Transverse colon (tissue), 4 donors: ENCODE measurements at regions not wholly inside any gene's neighbourhood (a gene's known extent, or its start where the extent isn't known, plus 50 kb on each side); places are given as distances from the start of the nearest gene placed in this dataset.

ENCODE experiments used
- DNase-seq: peaks from one replicate; pipeline ENCODE4 v3.0.0-alpha.2; 2019
- H3K27ac ChIP-seq, 4 donors: fragments of 200-600 bp; sonication (generic); 2 replicates each; pipeline ENCODE4 v1.5.1; 2016 to 2018; ENCODE audit warnings: inconsistent platforms in 4 of 4
- H3K27me3 ChIP-seq: fragments of 200-600 bp; sonication (generic); 2 replicates; pipeline ENCODE4 v1.5.1; 2017; ENCODE audit warnings: inconsistent platforms
- H3K36me3 ChIP-seq, 4 donors: fragments of 200-600 bp; sonication (generic); 2 replicates each; pipeline ENCODE4 v1.5.1; 2017 to 2019; ENCODE audit warnings: inconsistent platforms in 4 of 4
- H3K4me1 ChIP-seq, 4 donors: fragments of 200-600 bp; sonication (generic); 2 replicates each; pipeline ENCODE4 v1.5.1; 2017 to 2020; ENCODE audit warnings: inconsistent platforms in 4 of 4
- H3K4me3 ChIP-seq, 4 donors: fragments of 200-600 bp; sonication (generic); 1 replicate in 1 of 4; 2 replicates in 3 of 4; pipeline versions ENCODE4 v1.5.1 to v1.6.1; 2017 to 2019; ENCODE audit warnings: inconsistent platforms in 4 of 4
- H3K9me3 ChIP-seq, 2 donors: fragments of 200-600 bp; sonication (generic); 2 replicates each; pipeline ENCODE4 v1.5.1; 2017 to 2019; ENCODE audit warnings: inconsistent platforms in 2 of 2
- CTCF ChIP-seq, 5 experiments: fragments of 200-600 bp in 3 of 5; fragments of 450-650 bp in 2 of 5; sonication (generic) in 3 of 5; IDR thresholded peaks; 1 replicate in 2 of 5; 2 replicates in 3 of 5; pipeline ENCODE4 v1.5.1; 2016 to 2017; ENCODE audit warnings: antibody characterized with exemption in 5 of 5, inconsistent platforms in 3 of 5, mild to moderate bottlenecking in 2 of 5, moderate library complexity in 1 of 5
- EP300 ChIP-seq: sonication (generic); formaldehyde crosslinking; IDR thresholded peaks from one replicate; pipeline ENCODE4 v1.6.1; 2017; ENCODE audit warnings: antibody characterized with exemption, low read depth
- POLR2A ChIP-seq: fragments of 450-650 bp; IDR thresholded peaks from one replicate; pipeline ENCODE4 v1.6.1; 2016; ENCODE audit warnings: antibody characterized with exemption, mild to moderate bottlenecking, moderate library complexity
- POLR2AphosphoS5 ChIP-seq, 3 donors: sonication (generic); formaldehyde crosslinking; IDR thresholded peaks; one replicate each; pipeline ENCODE4 v1.6.1; 2016; ENCODE audit warnings: antibody characterized with exemption in 3 of 3
- WGBS, 2 donors: methylation state at CpG; one replicate each; pipeline ENCODE4 v1.1.5; 2018; ENCODE audit warnings: low coverage in 1 of 2; 5-methylcytosine and 5-hydroxymethylcytosine counted together
- in situ Hi-C, 4 donors: fragments of 200-750 bp; cut with MboI; loops; one replicate each; pipeline versions ENCODE4 v1.15.0 to v1.15.1; 2017; ENCODE audit warnings: low sequenced_read_pairs in 3 of 4, low pct_ligation_motif_present in 1 of 4, low pct_unique_long_range_greater_than_20kb in 1 of 4
- intact Hi-C: fragments of 100-400 bp; cut with DNase I; formaldehyde crosslinking; loops from one replicate; pipeline ENCODE4 v1.15.1; 2023; ENCODE audit warnings: low total_unique reads

- no peak for DNase-seq
- WGBS, 2 donors: 95% methylated on average over 5 of the region's 5 CpGs; no CpG with 5 or more reads in 1 of the 2 donors
Measured at GRCh38 chr2:217611626-217612127, 391.1 kb downstream of the TNS1 start.

GRCh38 chr2:217611056-217611455, 391.7 kb downstream of the TNS1 start:
- in situ Hi-C loops (no loop called here), intact Hi-C loops (no loop called here)
- DNase-seq: no peak
- H3K4me1 ChIP-seq: no peaks in the 10 kb centered on the region
- no peak overlapping the region for H3K4me3 ChIP-seq
- WGBS, 2 donors: 82% methylated on average over 4 of the region's 4 CpGs; no CpG with 5 or more reads in 1 of the 2 donors
- TF ChIP-seq CTCF (IDR thresholded peaks at IDR 0.05) (no peak), POLR2A (no peak), POLR2AphosphoS5 (IDR thresholded peaks at IDR 0.05) (no peak), EP300 (no peak)
- H3K36me3 ChIP-seq: no peaks in the 10 kb centered on the region
- H3K27me3 ChIP-seq: no peaks in the 10 kb centered on the region
- no peak overlapping the region for H3K27ac ChIP-seq
- H3K9me3 ChIP-seq: no peaks in the 10 kb centered on the region

More at GRCh38 chr2:217611626-217612127, 391.1 kb downstream of the TNS1 start:
- TF ChIP-seq POLR2A: no peak
- no peak for TF ChIP-seq POLR2AphosphoS5 (IDR thresholded peaks at IDR 0.05)
- TF ChIP-seq EP300: no peak
- no peak for TF ChIP-seq CTCF (IDR thresholded peaks at IDR 0.05)
- Histone ChIP-seq H3K27ac (no peak overlapping the region), H3K36me3 (no peaks in the 10 kb centered on the region), H3K27me3 (no peaks in the 10 kb centered on the region), H3K9me3 (no peaks in the 10 kb centered on the region), H3K4me3 (no peak overlapping the region), H3K4me1 (no peaks in the 10 kb centered on the region)
- in situ Hi-C loops: no loop called here
- intact Hi-C loops: no loop called here

GRCh38 chr2:217610401-217610814, 392.4 kb downstream of the TNS1 start:
- in situ Hi-C loops (no loop called here), intact Hi-C loops (no loop called here)
- TF ChIP-seq EP300 (no peak), POLR2A (no peak), CTCF (IDR thresholded peaks at IDR 0.05) (no peak), POLR2AphosphoS5 (IDR thresholded peaks at IDR 0.05) (no peak)
- 30 to 65% methylated on average over 2 to 6 of the region's 6 CpGs for WGBS, 2 donors
- H3K4me1 ChIP-seq: no peaks in the 10 kb centered on the region
- no peaks in the 10 kb centered on the region for H3K27me3 ChIP-seq
- H3K9me3 ChIP-seq: no peaks in the 10 kb centered on the region
- no peak for DNase-seq
- H3K36me3 ChIP-seq: no peaks in the 10 kb centered on the region
- H3K27ac ChIP-seq: no peak overlapping the region
- H3K4me3 ChIP-seq: no peak overlapping the region

- Histone ChIP-seq H3K36me3 (no peaks in the 10 kb centered on the region), H3K27me3 (no peaks in the 10 kb centered on the region), H3K9me3 (no peaks in the 10 kb centered on the region), H3K4me1 (no peaks in the 10 kb centered on the region), H3K27ac (no peak overlapping the region), H3K4me3 (no peak overlapping the region)
- no peak for DNase-seq
- 62% methylated on average over 3 of the region's 3 CpGs; no CpG with 5 or more reads in 1 of the 2 donors for WGBS, 2 donors
- TF ChIP-seq POLR2AphosphoS5 (IDR thresholded peaks at IDR 0.05): no peak
- TF ChIP-seq CTCF (IDR thresholded peaks at IDR 0.05): no peak
- no peak for TF ChIP-seq EP300
- TF ChIP-seq POLR2A: no peak
- intact Hi-C loops (no loop called here), in situ Hi-C loops (no loop called here)
Measured at GRCh38 chr2:217609952-217610351, 392.8 kb downstream of the TNS1 start.
